ENCODE measurements at regions not wholly inside any gene's neighbourhood (a gene's known extent, or its start where the extent isn't known, plus 50 kb on each side); places are given as distances from the start of the nearest gene placed in this dataset.

GRCh38 chr2:134123332-134123731, 130.5 kb upstream of the MGAT5 start:
- CTCF ChIA-PET: interaction anchor here (0.7 to 9.8 kb wide), 5 partner anchors 119 to 327 kb away, joined by 3 to 175 read pairs (median 6); no protein-coding TSS in a partner anchor
- 92% methylated on average over 2 of the region's 2 CpGs for WGBS (ENCODE audit: low lambda C conversion rate)
- POLR2A ChIA-PET: interaction anchor here (1.4 kb wide), 1 partner anchor 215 kb away, joined by 4 read pairs; no protein-coding TSS in a partner anchor

More at GRCh38 chr2:134123332-134123731, 130.5 kb upstream of the MGAT5 start:
- peak overlapping the region in 1 of 2 experiments; percentile 9; a peak in 1 of 4 replicates for H3K27ac ChIP-seq (ENCODE audit: low read depth in 2 of 2, low read length in 1 of 2)
- peaks cover 0 to 55% of the 10 kb centered on the region in 2 experiments; a peak in 2 of 4 replicates for H3K4me1 ChIP-seq (ENCODE audit: control insufficient read depth in 1 of 2, insufficient read depth in 2 of 2, low read depth in 1 of 2, low read length in 1 of 2)
- 0 out of 2 replicates have a peak, but pooled peaks cover 3% of the 10 kb centered on the region for H4K20me1 ChIP-seq (ENCODE audit: insufficient read depth)
- no peak overlapping the region for H2AFZ ChIP-seq (ENCODE audit: low read depth)
- H3F3A ChIP-seq (replicated peaks; ENCODE audit: insufficient read depth): peaks cover 7% of the 10 kb centered on the region
- no peaks in the 10 kb centered on the region for H3K27me3 ChIP-seq (ENCODE audit: insufficient read depth)
- no peak overlapping the region for H3K9ac ChIP-seq
- no peak for DNase-seq
- H3K4me3 ChIP-seq (ENCODE audit: low read depth in 2 of 2, low read length in 1 of 2): no peak overlapping the region
- H3K9me2 ChIP-seq: no peaks in the 10 kb centered on the region
- H3K79me2 ChIP-seq (ENCODE audit: insufficient read depth): peaks cover 36% of the 10 kb centered on the region
- no peaks in the 10 kb centered on the region for H3K9me3 ChIP-seq
- H3K36me3 ChIP-seq (replicated peaks in 1 of 2; ENCODE audit: control insufficient read depth in 1 of 2, insufficient read depth in 2 of 2, low read length in 1 of 2): no peaks in the 10 kb centered on the region
- TF ChIP-seq TAF1 (IDR thresholded peaks at IDR 0.05; ENCODE audit: borderline replicate concordance, low read depth, low read length) (no peak), MXI1 (IDR thresholded peaks at IDR 0.05; ENCODE audit: low read depth, low read length) (no peak), CTCF (IDR thresholded peaks at IDR 0.05) (no peak), EZH2phosphoT487 (IDR thresholded peaks at IDR 0.05; ENCODE audit: borderline replicate concordance, low read depth) (no peak), TEAD4 (IDR thresholded peaks at IDR 0.05; ENCODE audit: borderline replicate concordance, insufficient read depth) (no peak), PBX3 (IDR thresholded peaks at IDR 0.05) (no peak), USF1 (IDR thresholded peaks at IDR 0.05; ENCODE audit: borderline replicate concordance, low read depth) (no peak), GATA2 (CRISPR knock-in tag; IDR thresholded peaks at IDR 0.05) (no peak), RCOR1 (IDR thresholded peaks at IDR 0.05; ENCODE audit: low read length) (no peak), JUND (IDR thresholded peaks at IDR 0.05) (no peak), TCF12 (IDR thresholded peaks at IDR 0.05) (no peak)
- H3K4me2 ChIP-seq: no peak overlapping the region
